HG03025 (cell line): ENCODE measurements at regions not wholly inside any gene's neighbourhood (a gene's known extent, or its start where the extent isn't known, plus 50 kb on each side); places are given as distances from the start of the nearest gene placed in this dataset.
"Not testable (repeated sequence)": the region's sequence is repeated elsewhere in the genome, so short reads cannot be mapped to it uniquely, and the experiment has no call there.

ENCODE experiments used
- ATAC-seq: cut with Tn5 transposase; IDR thresholded peaks from one replicate; pipeline ENCODE4 v1.9.1; 2021; ENCODE audit warnings: mild to moderate bottlenecking, moderate library complexity; ENCODE audit not compliant: unreplicated experiment, low FRiP score

GRCh38 chr2:12617366-12617765, 99.4 kb upstream of the TRIB2 start:
- no peak for ATAC-seq

GRCh38 chr2:12617853-12618252, 98.9 kb upstream of the TRIB2 start:
- ATAC-seq, result no peak

- ATAC-seq, result no peak
Observed at GRCh38 chr2:12618576-12618975, 98.2 kb upstream of the TRIB2 start.

GRCh38 chr2:12619975-12620374, 96.8 kb upstream of the TRIB2 start:
- no peak for ATAC-seq

- no peak for ATAC-seq
Observed at GRCh38 chr2:12620759-12621158, 96.0 kb upstream of the TRIB2 start.

GRCh38 chr2:12623051-12623450, 93.7 kb upstream of the TRIB2 start:
- no peak for ATAC-seq

GRCh38 chr2:12624384-12624783, 92.4 kb upstream of the TRIB2 start:
- no peak for ATAC-seq

- ATAC-seq, result no peak
Observed at GRCh38 chr2:12624905-12625598, 91.7 kb upstream of the TRIB2 start.

- ATAC-seq, result not testable (repeated sequence)
Observed at GRCh38 chr2:12628541-12628940, 88.2 kb upstream of the TRIB2 start.

GRCh38 chr2:12636837-12637581, 79.7 kb upstream of the TRIB2 start:
- ATAC-seq, result no peak

GRCh38 chr2:12637754-12638153, 79.0 kb upstream of the TRIB2 start:
- no peak for ATAC-seq

GRCh38 chr2:12641441-12641840, 75.3 kb upstream of the TRIB2 start:
- no peak for ATAC-seq

- no peak for ATAC-seq
Observed at GRCh38 chr2:12642332-12642731, 74.4 kb upstream of the TRIB2 start.

GRCh38 chr2:12642859-12643258, 73.9 kb upstream of the TRIB2 start:
- no peak for ATAC-seq

- ATAC-seq, result no peak
Observed at GRCh38 chr2:12649602-12650400, 66.9 kb upstream of the TRIB2 start.

GRCh38 chr2:12651641-12652040, 65.1 kb upstream of the TRIB2 start:
- ATAC-seq, result no peak

GRCh38 chr2:12652723-12653122, 64.0 kb upstream of the TRIB2 start:
- ATAC-seq, result no peak

GRCh38 chr2:12657560-12657959, 59.2 kb upstream of the TRIB2 start:
- no peak for ATAC-seq

- ATAC-seq, result no peak
Observed at GRCh38 chr2:12658310-12658945, 58.3 kb upstream of the TRIB2 start.

GRCh38 chr2:12661489-12661888, 55.2 kb upstream of the TRIB2 start:
- ATAC-seq, result no peak
